Motor neuron (in vitro differentiated cells): ENCODE measurements at regions not wholly inside any gene's neighbourhood (a gene's known extent, or its start where the extent isn't known, plus 50 kb on each side); places are given as distances from the start of the nearest gene placed in this dataset.
A peak's percentile ranks its signal among the peaks of the same experiment; 100 is the strongest.
"Not testable (repeated sequence)": the region's sequence is repeated elsewhere in the genome, so short reads cannot be mapped to it uniquely, and the experiment has no call there.

Experiments
- ATAC-seq, 8 experiments: fragments of 200-7000 bp; cut with Tn5 transposase; replicated peaks in 6 of 8; 2 replicates each; pipeline ENCODE4 v1.8.0; 2021; ENCODE audit warnings: mild to moderate bottlenecking in 8 of 8, moderate library complexity in 8 of 8
- H3K27ac ChIP-seq, 2 donors: fragments of 250-450 bp; sonication (Bioruptor Pico); 2 replicates each; pipeline ENCODE4 v1.9.0; 2021; ENCODE audit warnings: antibody characterized with exemption in 2 of 2, mild to moderate bottlenecking in 2 of 2, moderate library complexity in 1 of 2
- H3K4me1 ChIP-seq, 2 donors: fragments of 250-450 bp; sonication (Bioruptor Pico); replicated peaks in 1 of 2; 2 replicates each; pipeline ENCODE4 v1.6.1; 2021; ENCODE audit warnings: antibody characterized with exemption in 2 of 2, mild to moderate bottlenecking in 2 of 2, moderate library complexity in 1 of 2
- H3K4me3 ChIP-seq, 5 donors: fragments of 250-450 bp; sonication (Bioruptor Pico); 2 replicates each; pipeline ENCODE4 v1.9.0; 2021; ENCODE audit warnings: antibody characterized with exemption in 5 of 5, mild to moderate bottlenecking in 5 of 5, moderate library complexity in 4 of 5
- WGBS, 10 experiments: fragments of 450-650 bp; shearing (Covaris generic); methylation state at CpG; one replicate each; pipeline ENCODE4 v1.0.0; 2022; 5-methylcytosine and 5-hydroxymethylcytosine counted together
- in situ Hi-C, 9 experiments: fragments of 400-800 bp; cut with MboI; loops; one replicate each; pipeline ENCODE4 v1.15.0; 2021; ENCODE audit warnings: low sequenced_read_pairs in 9 of 9, low pct_unique_long_range_greater_than_20kb in 2 of 9; ENCODE audit not compliant: unreplicated experiment in 9 of 9

DNA sequence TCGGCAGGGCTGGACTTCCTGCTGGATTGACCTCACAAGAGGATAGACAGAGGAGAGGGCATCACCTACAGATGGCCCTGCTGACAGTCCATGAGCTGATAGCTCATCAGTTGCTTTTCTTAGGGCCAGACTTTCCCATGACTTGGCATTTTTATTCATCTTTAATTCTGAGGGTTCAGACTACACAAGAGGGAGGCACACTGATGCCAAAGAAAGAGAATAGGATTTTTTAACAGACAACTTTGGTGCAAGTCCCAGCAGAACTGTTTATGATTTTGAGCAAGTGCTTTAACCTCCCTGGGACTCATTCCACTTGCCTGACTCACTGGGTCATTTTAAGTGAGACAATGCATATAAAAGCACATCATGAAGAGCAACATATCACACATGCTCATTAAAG, 299.2 kb downstream of the INSIG2 start:
- WGBS, 10 experiments: no CpG with 5 or more reads among the region's 1 CpG
- peak in 2 of 8 experiments; percentile 10 to 11 for ATAC-seq
- in situ Hi-C loops: no loop called here
- Histone ChIP-seq H3K4me3 (no peak overlapping the region), H3K27ac (no peak overlapping the region), H3K4me1 (no peaks in the 10 kb centered on the region)

- Histone ChIP-seq H3K27ac (no peak overlapping the region), H3K4me1 (no peaks in the 10 kb centered on the region), H3K4me3 (no peak overlapping the region)
- 10 to 92% (median 76%) methylated on average over 1 to 7 of the region's 9 CpGs for WGBS, 10 experiments
- peak; percentile 33 to 100 (median 96) for ATAC-seq
- in situ Hi-C loops: no loop called here
Measured at GRCh38 chr2:118386641-118387302, 298.5 kb downstream of the INSIG2 start.

DNA sequence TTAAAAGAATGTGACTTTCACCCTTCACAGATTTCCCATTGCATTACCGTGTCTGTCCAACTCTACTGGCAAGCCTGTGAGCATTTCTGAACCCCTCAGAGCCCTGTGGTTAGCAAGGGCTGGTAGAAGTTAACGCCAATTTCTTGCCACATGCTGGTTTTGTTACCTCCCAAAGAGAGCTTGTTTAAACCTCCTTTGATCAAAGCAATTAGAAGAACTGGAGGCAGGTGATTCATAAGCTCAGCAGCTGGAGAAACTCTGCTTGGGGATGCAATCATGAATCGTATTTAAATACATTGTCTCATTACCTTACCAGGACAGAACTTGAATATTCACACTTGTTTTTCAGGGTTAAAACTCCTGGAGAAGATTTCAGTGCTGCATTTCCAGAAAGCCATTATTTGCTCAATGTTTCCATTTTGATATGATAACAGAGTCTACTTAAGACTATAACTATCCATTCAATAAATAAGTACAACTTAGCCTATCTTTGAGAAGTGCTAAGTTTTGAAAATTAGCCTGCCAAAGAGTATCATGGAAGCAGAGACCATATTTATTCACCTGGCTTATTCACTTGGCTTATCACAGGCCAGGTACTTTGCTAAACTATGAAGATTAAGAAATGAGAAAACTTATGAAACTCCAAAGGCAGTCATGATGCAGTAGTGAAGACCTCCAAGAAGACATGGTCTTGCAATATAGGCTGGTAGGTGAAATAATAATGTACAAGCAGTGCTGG, 292.8 kb downstream of the INSIG2 start:
- no peak overlapping the region for H3K4me3 ChIP-seq
- H3K4me1 ChIP-seq: no peaks in the 10 kb centered on the region
- 14 to 83% (median 50%) methylated on average over 1 to 3 of the region's 3 CpGs; no CpG with 5 or more reads in 1 of the 10 experiments for WGBS, 10 experiments
- in situ Hi-C loops: no loop called here
- H3K27ac ChIP-seq: no peak overlapping the region
- peak in 1 of 8 experiments; percentile 24 for ATAC-seq

- Histone ChIP-seq H3K27ac (no peak overlapping the region), H3K4me1 (peaks cover 11 to 15% of the 10 kb centered on the region in 2 donors), H3K4me3 (no peak overlapping the region)
- in situ Hi-C loops: loop anchor here in 1 of 9 experiments (10.0 kb wide), 1 partner anchor 479 kb away; no protein-coding TSS in a partner anchor
- ATAC-seq: no peak
- WGBS, 10 experiments: 75 to 96% (median 83%) methylated on average over 2 to 10 of the region's 10 CpGs
Measured at GRCh38 chr2:118375907-118376485, 287.7 kb downstream of the INSIG2 start.

DNA sequence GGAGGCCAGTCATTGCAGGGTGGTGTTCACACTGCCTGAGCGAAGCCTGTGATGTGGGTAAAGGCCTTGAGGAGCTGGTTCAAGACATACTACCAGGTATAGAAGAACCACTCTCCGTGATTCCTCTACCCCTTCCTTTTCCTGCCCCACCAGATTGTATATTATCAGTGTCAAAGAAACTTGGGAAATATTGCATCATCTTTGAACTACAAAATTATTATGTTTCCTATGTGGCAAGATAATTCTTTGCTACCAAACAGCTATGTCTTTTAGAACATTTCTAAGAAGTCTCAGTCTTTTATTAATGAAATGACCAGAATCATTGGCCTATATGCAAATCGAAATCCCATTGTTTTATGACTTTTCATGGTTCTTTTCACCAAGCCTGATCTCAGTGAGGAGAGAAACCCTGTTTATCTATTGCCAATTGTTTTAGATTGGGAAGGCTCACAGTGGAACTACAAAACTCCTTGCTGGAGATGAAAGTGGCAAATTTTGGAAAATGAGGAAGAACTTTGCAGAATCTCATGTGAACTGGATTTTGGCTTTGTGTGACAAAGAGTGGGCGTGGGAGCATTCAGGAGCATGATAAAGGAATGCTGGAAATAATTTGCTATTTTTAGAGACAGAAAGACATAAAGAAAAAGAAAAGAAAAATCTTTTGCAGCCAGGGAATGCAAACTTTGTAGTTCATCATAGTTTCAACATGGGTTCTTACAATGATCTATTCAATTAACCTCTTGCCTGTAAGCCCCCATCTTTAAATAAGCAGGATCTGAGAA, 286.9 kb downstream of the INSIG2 start:
- no peak for ATAC-seq
- Histone ChIP-seq H3K4me1 (peaks cover 11 to 15% of the 10 kb centered on the region in 2 donors), H3K27ac (no peak overlapping the region), H3K4me3 (no peak overlapping the region)
- 67 to 100% (median 90%) methylated on average over 1 to 4 of the region's 4 CpGs for WGBS, 10 experiments
- in situ Hi-C loops: loop anchor here in 3 of 9 experiments (10.0 to 25.0 kb wide), 3 partner anchors 138 to 487 kb away; no protein-coding TSS in a partner anchor

- peaks cover 11 to 15% of the 10 kb centered on the region in 2 donors for H3K4me1 ChIP-seq
- in situ Hi-C loops: loop anchor here in 3 of 9 experiments (10.0 to 25.0 kb wide), 3 partner anchors 136 to 489 kb away; no protein-coding TSS in a partner anchor
- 0 to 95% (median 49%) methylated on average over 1 to 6 of the region's 6 CpGs for WGBS, 10 experiments
- H3K4me3 ChIP-seq: no peak overlapping the region
- no peak overlapping the region for H3K27ac ChIP-seq
- ATAC-seq: peak in 1 of 8 experiments; percentile 31
Measured at GRCh38 chr2:118372886-118373830, 284.9 kb downstream of the INSIG2 start.

- Histone ChIP-seq H3K4me3 (no peak overlapping the region), H3K4me1 (peaks cover 11 to 15% of the 10 kb centered on the region in 2 donors), H3K27ac (no peak overlapping the region)
- in situ Hi-C loops: loop anchor here in 3 of 9 experiments (10.0 to 25.0 kb wide), 3 partner anchors 134 to 491 kb away; no protein-coding TSS in a partner anchor
- ATAC-seq: peak; percentile 60 to 94 (median 76)
- 0 to 80% (median 8%) methylated on average over 1 to 5 of the region's 6 CpGs; no CpG with 5 or more reads in 3 of the 10 experiments for WGBS, 10 experiments
Measured at GRCh38 chr2:118371515-118371914, 283.2 kb downstream of the INSIG2 start.

DNA sequence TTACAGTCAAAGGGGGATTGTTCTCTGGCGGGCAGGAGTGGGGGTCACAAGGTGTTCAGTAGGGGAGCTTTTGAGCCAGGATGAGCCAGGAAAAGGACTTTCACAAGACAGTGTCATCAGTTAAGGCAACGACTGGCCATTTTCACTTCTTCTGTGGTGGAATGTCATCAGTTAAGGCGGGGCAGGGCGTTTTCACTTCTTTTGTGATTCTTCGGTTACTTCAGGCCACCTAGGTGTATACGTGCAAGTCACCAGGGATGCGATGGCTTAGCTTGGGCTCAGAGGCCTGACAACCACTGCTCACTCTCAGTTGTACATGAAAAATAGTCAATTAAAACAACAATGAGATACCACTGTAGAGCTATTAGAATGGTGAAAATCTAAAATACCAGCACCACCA, 281.2 kb downstream of the INSIG2 start:
- not testable (repeated sequence) for H3K27ac ChIP-seq, H3K4me3 ChIP-seq, ATAC-seq
- WGBS, 10 experiments: 47 to 100% (median 82%) methylated on average over 1 to 5 of the region's 7 CpGs; no CpG with 5 or more reads in 3 of the 10 experiments
- in situ Hi-C loops: loop anchor here in 2 of 9 experiments (25.0 kb wide), 2 partner anchors 132 to 493 kb away; no protein-coding TSS in a partner anchor
- H3K4me1 ChIP-seq: peaks cover 11 to 15% of the 10 kb centered on the region in 2 donors

GRCh38 chr2:118363604-118364003, 275.3 kb downstream of the INSIG2 start:
- in situ Hi-C loops: loop anchor here in 2 of 9 experiments (25.0 kb wide), 2 partner anchors 126 to 499 kb away; no protein-coding TSS in a partner anchor
- ATAC-seq: no peak
- Histone ChIP-seq H3K27ac (no peak overlapping the region), H3K4me3 (no peak overlapping the region), H3K4me1 (no peaks in the 10 kb centered on the region)
- whole genome bisulfite sequencing, 10 experiments: 80 to 100% (median 85%) methylated on average over 1 to 2 of the region's 2 CpGs; no CpG with 5 or more reads in 3 of the 10 experiments

DNA sequence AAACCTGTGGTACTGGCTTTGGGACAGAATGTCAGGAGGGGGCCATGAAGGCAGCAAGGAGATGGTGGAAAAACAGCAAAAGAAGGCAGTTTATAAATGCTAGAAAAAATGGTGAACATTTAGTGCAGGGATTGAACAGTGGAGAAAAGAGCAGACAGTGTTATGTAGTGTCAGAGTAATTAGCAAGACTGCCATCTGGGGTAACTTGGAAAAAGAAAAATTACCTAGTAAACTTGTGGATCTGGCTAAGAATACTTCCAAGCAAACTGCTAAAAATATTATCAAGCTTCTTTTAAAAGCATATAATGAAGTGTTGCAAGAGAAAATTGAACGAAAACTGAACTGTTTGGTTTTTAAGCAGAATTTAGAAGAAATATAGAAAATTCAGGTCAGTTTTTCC, 267.8 kb downstream of the INSIG2 start:
- Histone ChIP-seq H3K4me1 (no peaks in the 10 kb centered on the region), H3K4me3 (no peak overlapping the region), H3K27ac (no peak overlapping the region)
- in situ Hi-C loops: loop anchor here in 2 of 9 experiments (25.0 kb wide), 2 partner anchors 119 to 506 kb away; no protein-coding TSS in a partner anchor
- WGBS, 10 experiments: 0 to 100% (median 73%) methylated on average over 1 of the region's 1 CpG
- no peak for ATAC-seq

DNA sequence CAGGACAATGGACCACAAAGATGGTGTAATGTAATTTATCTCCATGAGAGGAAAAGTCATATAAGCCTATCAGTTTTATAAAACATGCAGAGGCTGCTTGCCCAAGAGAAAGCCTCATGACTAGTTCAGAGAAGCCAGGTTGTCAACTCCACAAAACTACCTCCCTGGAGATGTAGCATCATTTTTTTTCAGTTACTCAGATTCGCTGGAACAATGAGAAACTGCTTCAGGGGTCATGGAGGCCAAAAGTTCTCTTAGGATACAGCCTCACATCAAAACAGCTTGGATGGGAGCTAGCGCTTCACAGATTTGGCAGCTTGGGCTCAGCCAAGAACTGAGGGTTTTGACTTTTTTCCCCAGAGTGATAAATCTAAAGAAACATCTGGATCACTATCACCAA, 263.5 kb downstream of the INSIG2 start:
- Histone ChIP-seq H3K4me3 (no peak overlapping the region), H3K27ac (no peak overlapping the region), H3K4me1 (no peaks in the 10 kb centered on the region)
- ATAC-seq: no peak
- 20 to 100% (median 80%) methylated on average over 1 to 2 of the region's 2 CpGs; no CpG with 5 or more reads in 4 of the 10 experiments for WGBS, 10 experiments
- in situ Hi-C loops: loop anchor here in 2 of 9 experiments (25.0 kb wide), 2 partner anchors 114 to 511 kb away; no protein-coding TSS in a partner anchor
